ENCODE measurements at regions not wholly inside any gene's neighbourhood (a gene's known extent, or its start where the extent isn't known, plus 50 kb on each side); places are given as distances from the start of the nearest gene placed in this dataset.

GRCh38 chr6:104525677-104526322 lies 333.9 kb downstream of the HACE1 start (continued):
- TF ChIP-seq, protein P1, sequence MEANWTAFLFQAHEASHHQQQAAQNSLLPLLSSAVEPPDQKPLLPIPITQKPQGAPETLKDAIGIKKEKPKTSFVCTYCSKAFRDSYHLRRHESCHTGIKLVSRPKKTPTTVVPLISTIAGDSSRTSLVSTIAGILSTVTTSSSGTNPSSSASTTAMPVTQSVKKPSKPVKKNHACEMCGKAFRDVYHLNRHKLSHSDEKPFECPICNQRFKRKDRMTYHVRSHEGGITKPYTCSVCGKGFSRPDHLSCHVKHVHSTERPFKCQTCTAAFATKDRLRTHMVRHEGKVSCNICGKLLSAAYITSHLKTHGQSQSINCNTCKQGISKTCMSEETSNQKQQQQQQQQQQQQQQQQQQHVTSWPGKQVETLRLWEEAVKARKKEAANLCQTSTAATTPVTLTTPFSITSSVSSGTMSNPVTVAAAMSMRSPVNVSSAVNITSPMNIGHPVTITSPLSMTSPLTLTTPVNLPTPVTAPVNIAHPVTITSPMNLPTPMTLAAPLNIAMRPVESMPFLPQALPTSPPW (CRISPR knock-in tag; IDR thresholded peaks at IDR 0.05), result peak; percentile 96
- TF ChIP-seq MAFG (tag; conservative IDR thresholded peaks at IDR 0.05) (no peak), TEAD2 (tag; IDR thresholded peaks at IDR 0.05) (no peak), ZNF347 (CRISPR knock-in tag; IDR thresholded peaks at IDR 0.05; ENCODE audit: low read depth) (no peak)

GRCh38 chr6:104522533-104522932 lies 337.2 kb downstream of the HACE1 start:
- TF ChIP-seq FOXK1 (CRISPR knock-in tag; IDR thresholded peaks at IDR 0.05; ENCODE audit: borderline replicate concordance), result no peak
- TF ChIP-seq SRSF1 (IDR thresholded peaks at IDR 0.05; ENCODE audit: low read depth, low read length), result no peak

More at GRCh38 chr6:104522533-104522932, 337.2 kb downstream of the HACE1 start:
- FAIRE-seq (no peak), ATAC-seq (no peak), DNase-seq (ENCODE audit: extremely low read depth in 1 of 4, low spot score in 3 of 4) (no peak)
- BruUV-seq (replicated peaks), result no TSS peak
- Histone ChIP-seq H3K79me2 (ENCODE audit: control insufficient read depth, insufficient read depth, low read length) (no peaks in the 10 kb centered on the region), H3K27me3 (ENCODE audit: control insufficient read depth in 2 of 2, insufficient read depth in 2 of 2, low read length in 2 of 2) (no peaks in the 10 kb centered on the region), H3K4me3 (no peak overlapping the region), H2AFZ (ENCODE audit: low read depth, low read length) (no peak overlapping the region), H3K9me3 (replicated peaks; ENCODE audit: control insufficient read depth, insufficient read depth, low read depth, low read length) (no peaks in the 10 kb centered on the region), H4K20me1 (replicated peaks; ENCODE audit: control insufficient read depth, insufficient read depth, low read length) (no peaks in the 10 kb centered on the region), H3K9ac (ENCODE audit: insufficient read depth in 1 of 2, low read depth in 2 of 2, low read length in 2 of 2) (no peak overlapping the region), H3K4me2 (ENCODE audit: insufficient read depth, low read length) (no peak overlapping the region), H3K9me1 (ENCODE audit: control insufficient read depth, insufficient read depth, low read length) (no peaks in the 10 kb centered on the region), H3K27ac (ENCODE audit: extremely low read depth, low read depth, low read length) (no peak overlapping the region), H3K36me3 (ENCODE audit: control insufficient read depth, insufficient read depth, low read length) (no peaks in the 10 kb centered on the region), H3K4me1 (replicated peaks in 1 of 2; ENCODE audit: control insufficient read depth in 2 of 2, insufficient read depth in 2 of 2, low read length in 2 of 2) (no peaks in the 10 kb centered on the region)
- intact Hi-C loops (cut with micrococcal nuclease), result no loop called here
- in situ Hi-C loops (cut with MboI), result loop anchor here (10.0 kb wide), 1 partner anchor 232 kb away; no protein-coding TSS in a partner anchor
- ChIA-PET POLR2A (no interaction called here), CTCF (ENCODE audit: low intra/inter-chr PET ratio) (no interaction called here)
- 4% methylated on average over 6 of the region's 6 CpGs for WGBS (ENCODE audit: insufficient coverage, low coverage, missing lambda C conversion rate)
